SU-DHL-6 (cell line): ENCODE measurements at regions not wholly inside any gene's neighbourhood (a gene's known extent, or its start where the extent isn't known, plus 50 kb on each side); places are given as distances from the start of the nearest gene placed in this dataset.

Experiments
- EZH2phosphoT487 ChIP-seq: fragments of 200-600 bp; sonication (generic), shearing (Covaris generic); conservative IDR thresholded peaks from 2 replicates; pipeline ENCODE4 v1.6.1; 2018; ENCODE audit warnings: mild to moderate bottlenecking, antibody characterized with exemption, low read length, moderate library complexity, mixed read lengths
- TF ChIP-seq, protein P1 (sequence below): fragments of 200-600 bp; sonication (generic); IDR thresholded peaks from one replicate; pipeline ENCODE4 v1.5.1; 2017; ENCODE audit warnings: antibody characterized with exemption, mild to moderate bottlenecking, low read length, moderate library complexity; ENCODE audit not compliant: insufficient read depth, poor library complexity, severe bottlenecking

DNA sequence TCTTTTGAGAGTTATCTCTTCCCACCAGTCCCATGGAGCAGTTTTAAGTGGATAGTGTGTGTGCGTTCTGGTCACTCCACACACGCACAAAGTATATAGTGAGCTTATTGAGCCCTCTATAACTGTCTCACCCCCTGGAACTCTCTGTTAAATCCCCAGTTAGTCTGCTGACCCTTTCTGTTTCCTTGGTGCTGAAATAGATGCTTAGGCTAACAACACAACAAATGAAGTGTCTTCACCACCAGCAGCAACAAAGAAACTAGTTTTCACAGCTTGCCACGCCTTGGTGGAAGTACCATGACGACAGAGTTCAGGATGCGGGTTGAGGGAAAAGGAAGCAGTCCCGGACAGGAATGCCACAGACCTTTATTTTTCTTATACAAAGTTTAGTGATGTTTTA is 203.5 kb upstream of the TMEFF2 start:
- TF ChIP-seq, protein P1, sequence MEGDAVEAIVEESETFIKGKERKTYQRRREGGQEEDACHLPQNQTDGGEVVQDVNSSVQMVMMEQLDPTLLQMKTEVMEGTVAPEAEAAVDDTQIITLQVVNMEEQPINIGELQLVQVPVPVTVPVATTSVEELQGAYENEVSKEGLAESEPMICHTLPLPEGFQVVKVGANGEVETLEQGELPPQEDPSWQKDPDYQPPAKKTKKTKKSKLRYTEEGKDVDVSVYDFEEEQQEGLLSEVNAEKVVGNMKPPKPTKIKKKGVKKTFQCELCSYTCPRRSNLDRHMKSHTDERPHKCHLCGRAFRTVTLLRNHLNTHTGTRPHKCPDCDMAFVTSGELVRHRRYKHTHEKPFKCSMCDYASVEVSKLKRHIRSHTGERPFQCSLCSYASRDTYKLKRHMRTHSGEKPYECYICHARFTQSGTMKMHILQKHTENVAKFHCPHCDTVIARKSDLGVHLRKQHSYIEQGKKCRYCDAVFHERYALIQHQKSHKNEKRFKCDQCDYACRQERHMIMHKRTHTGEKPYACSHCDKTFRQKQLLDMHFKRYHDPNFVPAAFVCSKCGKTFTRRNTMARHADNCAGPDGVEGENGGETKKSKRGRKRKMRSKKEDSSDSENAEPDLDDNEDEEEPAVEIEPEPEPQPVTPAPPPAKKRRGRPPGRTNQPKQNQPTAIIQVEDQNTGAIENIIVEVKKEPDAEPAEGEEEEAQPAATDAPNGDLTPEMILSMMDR: no peak
- TF ChIP-seq EZH2phosphoT487: no peak
